Esophagus muscularis mucosa (tissue), 4 donors: ENCODE measurements at regions not wholly inside any gene's neighbourhood (a gene's known extent, or its start where the extent isn't known, plus 50 kb on each side); places are given as distances from the start of the nearest gene placed in this dataset.

Experiments
- CTCF ChIP-seq, 3 experiments: fragments of 200-600 bp in 2 of 3; fragments of 450-650 bp in 1 of 3; sonication (generic) in 2 of 3; IDR thresholded peaks; one replicate each; pipeline ENCODE4 v1.5.1; 2017 to 2019; ENCODE audit warnings: antibody characterized with exemption in 3 of 3, mild to moderate bottlenecking in 2 of 3, moderate library complexity in 1 of 3
- EP300 ChIP-seq: sonication (generic); formaldehyde crosslinking; IDR thresholded peaks from one replicate; pipeline ENCODE4 v1.6.1; 2017; ENCODE audit warnings: antibody characterized with exemption
- POLR2AphosphoS5 ChIP-seq, 2 donors: sonication (generic); formaldehyde crosslinking; IDR thresholded peaks; one replicate each; pipeline ENCODE4 v1.6.1; 2017; ENCODE audit warnings: antibody characterized with exemption in 2 of 2

- TF ChIP-seq CTCF (IDR thresholded peaks at IDR 0.05) (no peak), EP300 (no peak), POLR2AphosphoS5 (IDR thresholded peaks at IDR 0.05) (no peak)
Observed at GRCh38 chr3:43201581-43201980, 84.8 kb upstream of the SNRK start.
